ENCODE measurements at regions not wholly inside any gene's neighbourhood (a gene's known extent, or its start where the extent isn't known, plus 50 kb on each side); places are given as distances from the start of the nearest gene placed in this dataset.

DNA sequence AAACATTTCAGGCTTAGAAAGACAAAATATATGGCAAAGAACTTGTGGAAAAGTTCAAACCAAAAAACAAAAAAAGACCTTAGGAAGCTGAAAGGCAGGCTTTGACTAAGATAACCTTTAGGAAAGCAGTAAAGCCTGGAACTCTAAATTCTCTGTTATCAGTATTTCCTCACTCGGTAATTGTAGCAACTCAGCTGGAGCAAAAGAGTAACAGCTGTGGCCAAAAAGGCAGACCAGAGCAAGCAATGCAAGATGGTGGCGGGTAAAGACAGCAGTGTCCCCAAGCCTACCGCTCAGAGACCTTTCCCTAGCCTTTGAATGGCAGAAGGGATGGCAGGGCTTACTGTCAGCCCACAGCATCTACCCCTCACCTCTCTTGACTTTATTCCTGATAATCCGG is 63.1 kb upstream of the KLHL13 start:
- WGBS (ENCODE audit: low lambda C conversion rate): 70% methylated on average over 4 of the region's 4 CpGs
- no peak overlapping the region for H3K4me3 ChIP-seq (replicated peaks in 1 of 3; ENCODE audit: insufficient read depth in 1 of 3, low read depth in 2 of 3, low read length in 3 of 3)

More for the DNA sequence above, 63.1 kb upstream of the KLHL13 start:
- POLR2A ChIA-PET: no interaction called here
- no peaks in the 10 kb centered on the region for H3K9me3 ChIP-seq (ENCODE audit: low read length)
- FAIRE-seq (no peak), DNase-seq (ENCODE audit: low spot score) (no peak), ATAC-seq (no peak)
- no peak overlapping the region for H3K9ac ChIP-seq (ENCODE audit: insufficient read depth, low read depth, low read length)
- H2AFZ ChIP-seq (ENCODE audit: low read length): no peak overlapping the region
- H3K36me3 ChIP-seq (replicated peaks in 1 of 2; ENCODE audit: control insufficient read depth in 1 of 2, insufficient read depth in 2 of 2, low read length in 2 of 2): no peaks in the 10 kb centered on the region
- H3K27ac ChIP-seq (ENCODE audit: extremely low read length, insufficient read depth, low read length): no peak overlapping the region
- CTCF ChIA-PET (ENCODE audit: low intra/inter-chr PET ratio, low total read pairs): no interaction called here
- in situ Hi-C loops (cut with HindIII; ENCODE audit: extremely low pct_ligation_motif_present, low pct_unique_long_range_greater_than_20kb): no loop called here
- no peaks in the 10 kb centered on the region for H3K79me2 ChIP-seq (ENCODE audit: insufficient read depth, low read length)
- intact Hi-C loops (cut with micrococcal nuclease; ENCODE audit: unreplicated experiment): no loop called here
- H3K4me1 ChIP-seq (ENCODE audit: insufficient read depth, low read length): 0 out of 2 replicates have a peak, but pooled peaks cover 3% of the 10 kb centered on the region
- TF ChIP-seq, protein P1, sequence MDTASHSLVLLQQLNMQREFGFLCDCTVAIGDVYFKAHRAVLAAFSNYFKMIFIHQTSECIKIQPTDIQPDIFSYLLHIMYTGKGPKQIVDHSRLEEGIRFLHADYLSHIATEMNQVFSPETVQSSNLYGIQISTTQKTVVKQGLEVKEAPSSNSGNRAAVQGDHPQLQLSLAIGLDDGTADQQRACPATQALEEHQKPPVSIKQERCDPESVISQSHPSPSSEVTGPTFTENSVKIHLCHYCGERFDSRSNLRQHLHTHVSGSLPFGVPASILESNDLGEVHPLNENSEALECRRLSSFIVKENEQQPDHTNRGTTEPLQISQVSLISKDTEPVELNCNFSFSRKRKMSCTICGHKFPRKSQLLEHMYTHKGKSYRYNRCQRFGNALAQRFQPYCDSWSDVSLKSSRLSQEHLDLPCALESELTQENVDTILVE (CRISPR knock-in tag; IDR thresholded peaks at IDR 0.05): no peak
- TF ChIP-seq, protein P2, sequence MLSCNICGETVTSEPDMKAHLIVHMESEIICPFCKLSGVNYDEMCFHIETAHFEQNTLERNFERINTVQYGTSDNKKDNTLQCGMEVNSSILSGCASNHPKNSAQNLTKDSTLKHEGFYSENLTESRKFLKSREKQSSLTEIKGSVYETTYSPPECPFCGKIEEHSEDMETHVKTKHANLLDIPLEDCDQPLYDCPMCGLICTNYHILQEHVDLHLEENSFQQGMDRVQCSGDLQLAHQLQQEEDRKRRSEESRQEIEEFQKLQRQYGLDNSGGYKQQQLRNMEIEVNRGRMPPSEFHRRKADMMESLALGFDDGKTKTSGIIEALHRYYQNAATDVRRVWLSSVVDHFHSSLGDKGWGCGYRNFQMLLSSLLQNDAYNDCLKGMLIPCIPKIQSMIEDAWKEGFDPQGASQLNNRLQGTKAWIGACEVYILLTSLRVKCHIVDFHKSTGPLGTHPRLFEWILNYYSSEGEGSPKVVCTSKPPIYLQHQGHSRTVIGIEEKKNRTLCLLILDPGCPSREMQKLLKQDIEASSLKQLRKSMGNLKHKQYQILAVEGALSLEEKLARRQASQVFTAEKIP (CRISPR knock-in tag; IDR thresholded peaks at IDR 0.05; ENCODE audit: borderline replicate concordance): no peak
- TF ChIP-seq, protein P3, sequence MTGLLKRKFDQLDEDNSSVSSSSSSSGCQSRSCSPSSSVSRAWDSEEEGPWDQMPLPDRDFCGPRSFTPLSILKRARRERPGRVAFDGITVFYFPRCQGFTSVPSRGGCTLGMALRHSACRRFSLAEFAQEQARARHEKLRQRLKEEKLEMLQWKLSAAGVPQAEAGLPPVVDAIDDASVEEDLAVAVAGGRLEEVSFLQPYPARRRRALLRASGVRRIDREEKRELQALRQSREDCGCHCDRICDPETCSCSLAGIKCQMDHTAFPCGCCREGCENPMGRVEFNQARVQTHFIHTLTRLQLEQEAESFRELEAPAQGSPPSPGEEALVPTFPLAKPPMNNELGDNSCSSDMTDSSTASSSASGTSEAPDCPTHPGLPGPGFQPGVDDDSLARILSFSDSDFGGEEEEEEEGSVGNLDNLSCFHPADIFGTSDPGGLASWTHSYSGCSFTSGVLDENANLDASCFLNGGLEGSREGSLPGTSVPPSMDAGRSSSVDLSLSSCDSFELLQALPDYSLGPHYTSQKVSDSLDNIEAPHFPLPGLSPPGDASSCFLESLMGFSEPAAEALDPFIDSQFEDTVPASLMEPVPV (CRISPR knock-in tag; IDR thresholded peaks at IDR 0.05): no peak
- TF ChIP-seq, protein P4, sequence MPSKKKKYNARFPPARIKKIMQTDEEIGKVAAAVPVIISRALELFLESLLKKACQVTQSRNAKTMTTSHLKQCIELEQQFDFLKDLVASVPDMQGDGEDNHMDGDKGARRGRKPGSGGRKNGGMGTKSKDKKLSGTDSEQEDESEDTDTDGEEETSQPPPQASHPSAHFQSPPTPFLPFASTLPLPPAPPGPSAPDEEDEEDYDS (CRISPR knock-in tag; IDR thresholded peaks at IDR 0.05): no peak
- TF ChIP-seq ZNF282 (IDR thresholded peaks at IDR 0.05; ENCODE audit: partially characterized antibody) (no peak), NCOA2 (CRISPR knock-in tag; IDR thresholded peaks at IDR 0.05) (no peak), FOXM1 (CRISPR knock-in tag; IDR thresholded peaks at IDR 0.05) (no peak), MXI1 (IDR thresholded peaks at IDR 0.05; ENCODE audit: borderline replicate concordance, low read depth, low read length) (no peak), ZNF331 (CRISPR knock-in tag; IDR thresholded peaks at IDR 0.05) (no peak), POLR2A (IDR thresholded peaks at IDR 0.05; ENCODE audit: insufficient read depth in 1 of 2, low read depth in 2 of 2, low read length in 2 of 2) (no peak), MZF1 (CRISPR knock-in tag; IDR thresholded peaks at IDR 0.05; ENCODE audit: borderline replicate concordance) (no peak), EED (CRISPR knock-in tag; IDR thresholded peaks at IDR 0.05) (no peak)
- TF ChIP-seq, protein P5, sequence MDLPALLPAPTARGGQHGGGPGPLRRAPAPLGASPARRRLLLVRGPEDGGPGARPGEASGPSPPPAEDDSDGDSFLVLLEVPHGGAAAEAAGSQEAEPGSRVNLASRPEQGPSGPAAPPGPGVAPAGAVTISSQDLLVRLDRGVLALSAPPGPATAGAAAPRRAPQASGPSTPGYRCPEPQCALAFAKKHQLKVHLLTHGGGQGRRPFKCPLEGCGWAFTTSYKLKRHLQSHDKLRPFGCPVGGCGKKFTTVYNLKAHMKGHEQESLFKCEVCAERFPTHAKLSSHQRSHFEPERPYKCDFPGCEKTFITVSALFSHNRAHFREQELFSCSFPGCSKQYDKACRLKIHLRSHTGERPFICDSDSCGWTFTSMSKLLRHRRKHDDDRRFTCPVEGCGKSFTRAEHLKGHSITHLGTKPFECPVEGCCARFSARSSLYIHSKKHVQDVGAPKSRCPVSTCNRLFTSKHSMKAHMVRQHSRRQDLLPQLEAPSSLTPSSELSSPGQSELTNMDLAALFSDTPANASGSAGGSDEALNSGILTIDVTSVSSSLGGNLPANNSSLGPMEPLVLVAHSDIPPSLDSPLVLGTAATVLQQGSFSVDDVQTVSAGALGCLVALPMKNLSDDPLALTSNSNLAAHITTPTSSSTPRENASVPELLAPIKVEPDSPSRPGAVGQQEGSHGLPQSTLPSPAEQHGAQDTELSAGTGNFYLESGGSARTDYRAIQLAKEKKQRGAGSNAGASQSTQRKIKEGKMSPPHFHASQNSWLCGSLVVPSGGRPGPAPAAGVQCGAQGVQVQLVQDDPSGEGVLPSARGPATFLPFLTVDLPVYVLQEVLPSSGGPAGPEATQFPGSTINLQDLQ (CRISPR knock-in tag; IDR thresholded peaks at IDR 0.05): no peak
- TF ChIP-seq, protein P6, sequence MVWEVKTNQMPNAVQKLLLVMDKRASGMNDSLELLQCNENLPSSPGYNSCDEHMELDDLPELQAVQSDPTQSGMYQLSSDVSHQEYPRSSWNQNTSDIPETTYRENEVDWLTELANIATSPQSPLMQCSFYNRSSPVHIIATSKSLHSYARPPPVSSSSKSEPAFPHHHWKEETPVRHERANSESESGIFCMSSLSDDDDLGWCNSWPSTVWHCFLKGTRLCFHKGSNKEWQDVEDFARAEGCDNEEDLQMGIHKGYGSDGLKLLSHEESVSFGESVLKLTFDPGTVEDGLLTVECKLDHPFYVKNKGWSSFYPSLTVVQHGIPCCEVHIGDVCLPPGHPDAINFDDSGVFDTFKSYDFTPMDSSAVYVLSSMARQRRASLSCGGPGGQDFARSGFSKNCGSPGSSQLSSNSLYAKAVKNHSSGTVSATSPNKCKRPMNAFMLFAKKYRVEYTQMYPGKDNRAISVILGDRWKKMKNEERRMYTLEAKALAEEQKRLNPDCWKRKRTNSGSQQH (CRISPR knock-in tag; IDR thresholded peaks at IDR 0.05; ENCODE audit: low read depth): no peak
- TF ChIP-seq, protein P7, sequence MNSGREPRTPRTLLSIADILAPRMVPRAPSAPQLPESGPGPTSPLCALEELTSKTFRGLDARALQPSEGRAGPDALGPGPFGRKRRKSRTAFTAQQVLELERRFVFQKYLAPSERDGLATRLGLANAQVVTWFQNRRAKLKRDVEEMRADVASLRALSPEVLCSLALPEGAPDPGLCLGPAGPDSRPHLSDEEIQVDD (CRISPR knock-in tag; IDR thresholded peaks at IDR 0.05; ENCODE audit: borderline replicate concordance): no peak
- H3K27me3 ChIP-seq (ENCODE audit: control insufficient read depth in 1 of 2, insufficient read depth in 2 of 2, low read length in 2 of 2): no peaks in the 10 kb centered on the region
- no peak overlapping the region for H3K4me2 ChIP-seq (ENCODE audit: low read depth, low read length)
- BruUV-seq (replicated peaks): no TSS peak
- H4K20me1 ChIP-seq (ENCODE audit: insufficient read depth, low read length): no peaks in the 10 kb centered on the region

Measured in HepG2 (cell line).